ENCODE measurements at regions not wholly inside any gene's neighbourhood (a gene's known extent, or its start where the extent isn't known, plus 50 kb on each side); places are given as distances from the start of the nearest gene placed in this dataset.

- DNase-seq: no peak
- no peaks in the 10 kb centered on the region for H3K4me1 ChIP-seq
- H3K9me3 ChIP-seq: no peaks in the 10 kb centered on the region
- TF ChIP-seq POLR2A (IDR thresholded peaks at IDR 0.05) (no peak), CTCF (IDR thresholded peaks at IDR 0.05) (no peak)
- H3K27ac ChIP-seq: no peak overlapping the region
- no peaks in the 10 kb centered on the region for H3K27me3 ChIP-seq
- H3K36me3 ChIP-seq: no peaks in the 10 kb centered on the region
- no peak overlapping the region for H3K4me3 ChIP-seq
These were observed 349.2 kb downstream of the HGF start for GRCh38 chr7:81420526-81421226.

- no peak overlapping the region for H3K4me3 ChIP-seq
- no peak overlapping the region for H3K27ac ChIP-seq
- TF ChIP-seq POLR2A (IDR thresholded peaks at IDR 0.05) (no peak), CTCF (IDR thresholded peaks at IDR 0.05) (no peak)
- H3K27me3 ChIP-seq: no peaks in the 10 kb centered on the region
- H3K9me3 ChIP-seq: no peaks in the 10 kb centered on the region
- no peaks in the 10 kb centered on the region for H3K36me3 ChIP-seq
- DNase-seq: no peak
- H3K4me1 ChIP-seq: no peaks in the 10 kb centered on the region
These were observed 350.1 kb downstream of the HGF start for GRCh38 chr7:81419731-81420130.

GRCh38 chr7:81416659-81417058 lies 353.2 kb downstream of the HGF start:
- Histone ChIP-seq H3K27ac (no peak overlapping the region), H3K36me3 (no peaks in the 10 kb centered on the region), H3K9me3 (no peaks in the 10 kb centered on the region), H3K4me3 (no peak overlapping the region), H3K4me1 (no peaks in the 10 kb centered on the region), H3K27me3 (no peaks in the 10 kb centered on the region)
- no peak for TF ChIP-seq POLR2A (IDR thresholded peaks at IDR 0.05)
- no peak for TF ChIP-seq CTCF (IDR thresholded peaks at IDR 0.05)
- DNase-seq: no peak

GRCh38 chr7:81415181-81415580 lies 354.7 kb downstream of the HGF start:
- Histone ChIP-seq H3K27ac (no peak overlapping the region), H3K4me3 (no peak overlapping the region), H3K36me3 (no peaks in the 10 kb centered on the region), H3K4me1 (no peaks in the 10 kb centered on the region), H3K27me3 (no peaks in the 10 kb centered on the region), H3K9me3 (no peaks in the 10 kb centered on the region)
- no peak for DNase-seq
- TF ChIP-seq CTCF (IDR thresholded peaks at IDR 0.05) (no peak), POLR2A (IDR thresholded peaks at IDR 0.05) (no peak)

- no peak overlapping the region for H3K4me3 ChIP-seq
- TF ChIP-seq CTCF (IDR thresholded peaks at IDR 0.05) (no peak), POLR2A (IDR thresholded peaks at IDR 0.05) (no peak)
- H3K4me1 ChIP-seq: no peaks in the 10 kb centered on the region
- H3K36me3 ChIP-seq: no peaks in the 10 kb centered on the region
- no peak for DNase-seq
- no peaks in the 10 kb centered on the region for H3K9me3 ChIP-seq
- no peak overlapping the region for H3K27ac ChIP-seq
- H3K27me3 ChIP-seq: no peaks in the 10 kb centered on the region
These were observed 355.4 kb downstream of the HGF start for GRCh38 chr7:81414411-81414810.
